ENCODE measurements at regions not wholly inside any gene's neighbourhood (a gene's known extent, or its start where the extent isn't known, plus 50 kb on each side); places are given as distances from the start of the nearest gene placed in this dataset.

GRCh38 chr2:13819896-13820295 is 812.6 kb upstream of the LRATD1 start:
- Histone ChIP-seq H3K27me3 (ENCODE audit: insufficient read depth, poor library complexity, severe bottlenecking) (no peaks in the 10 kb centered on the region), H3K4me3 (replicated peaks; ENCODE audit: insufficient read depth, low read length) (no peak overlapping the region), H3K27ac (replicated peaks) (no peak overlapping the region)
- TF ChIP-seq CTCF (IDR thresholded peaks at IDR 0.05; ENCODE audit: insufficient read depth, low read length) (no peak), GABPA (IDR thresholded peaks at IDR 0.05; ENCODE audit: low read depth) (no peak), SPI1 (IDR thresholded peaks at IDR 0.05; ENCODE audit: borderline replicate concordance, low read depth) (no peak), POLR2AphosphoS5 (IDR thresholded peaks at IDR 0.05; ENCODE audit: low read depth) (no peak), REST (IDR thresholded peaks at IDR 0.05; ENCODE audit: insufficient replicate concordance, low read depth) (no peak)
- DNase-seq (ENCODE audit: low read depth in 1 of 2, low spot score in 1 of 2): no peak

- DNase-seq (ENCODE audit: low read depth in 1 of 2, low spot score in 1 of 2): no peak
- TF ChIP-seq SPI1 (IDR thresholded peaks at IDR 0.05; ENCODE audit: borderline replicate concordance, low read depth) (no peak), REST (IDR thresholded peaks at IDR 0.05; ENCODE audit: insufficient replicate concordance, low read depth) (no peak), CTCF (IDR thresholded peaks at IDR 0.05; ENCODE audit: insufficient read depth, low read length) (no peak), POLR2AphosphoS5 (IDR thresholded peaks at IDR 0.05; ENCODE audit: low read depth) (no peak), GABPA (IDR thresholded peaks at IDR 0.05; ENCODE audit: low read depth) (no peak)
- no peak overlapping the region for H3K27ac ChIP-seq (replicated peaks)
- no peak overlapping the region for H3K4me3 ChIP-seq (replicated peaks; ENCODE audit: insufficient read depth, low read length)
- no peaks in the 10 kb centered on the region for H3K27me3 ChIP-seq (ENCODE audit: insufficient read depth, poor library complexity, severe bottlenecking)
Measured at GRCh38 chr2:13821255-13821880, 811.1 kb upstream of the LRATD1 start.

GRCh38 chr2:13822365-13822764 is 810.2 kb upstream of the LRATD1 start:
- TF ChIP-seq GABPA (IDR thresholded peaks at IDR 0.05; ENCODE audit: low read depth): no peak
- no peak for TF ChIP-seq CTCF (IDR thresholded peaks at IDR 0.05; ENCODE audit: insufficient read depth, low read length)
- no peak for TF ChIP-seq REST (IDR thresholded peaks at IDR 0.05; ENCODE audit: insufficient replicate concordance, low read depth)
- TF ChIP-seq SPI1 (IDR thresholded peaks at IDR 0.05; ENCODE audit: borderline replicate concordance, low read depth): no peak
- TF ChIP-seq POLR2AphosphoS5 (IDR thresholded peaks at IDR 0.05; ENCODE audit: low read depth): no peak
- no peak overlapping the region for H3K27ac ChIP-seq (replicated peaks)
- H3K27me3 ChIP-seq (ENCODE audit: insufficient read depth, poor library complexity, severe bottlenecking): no peaks in the 10 kb centered on the region
- H3K4me3 ChIP-seq (replicated peaks; ENCODE audit: insufficient read depth, low read length): no peak overlapping the region
- no peak for DNase-seq (ENCODE audit: low read depth in 1 of 2, low spot score in 1 of 2)
